ENCODE measurements at regions not wholly inside any gene's neighbourhood (a gene's known extent, or its start where the extent isn't known, plus 50 kb on each side); places are given as distances from the start of the nearest gene placed in this dataset.

DNA sequence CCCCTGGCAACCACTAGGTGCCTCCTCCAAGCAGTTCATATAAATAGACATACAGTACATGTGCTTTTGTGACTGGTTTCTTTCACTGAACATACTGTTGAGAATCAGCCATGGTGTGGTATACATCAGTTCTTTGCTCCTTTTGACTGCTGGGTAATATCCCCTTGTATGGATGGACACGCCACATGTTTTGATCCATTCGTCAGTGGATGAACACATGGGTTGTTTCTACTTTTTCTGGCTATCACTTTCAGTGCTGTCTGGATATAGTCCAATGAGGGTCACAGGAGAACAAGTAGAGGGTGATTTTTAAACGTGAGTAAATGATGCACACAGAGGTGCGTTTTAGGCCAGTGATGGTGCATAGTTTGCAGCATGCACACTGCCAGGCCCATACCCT is 183.9 kb downstream of the FOXA2 start:
- Histone ChIP-seq H3T11ph (ENCODE audit: low read length) (no peak overlapping the region), H4K8ac (replicated peaks; ENCODE audit: insufficient read length, low read depth, low read length) (no peak overlapping the region), H4K91ac (ENCODE audit: insufficient read length, low read depth, low read length) (no peak overlapping the region), H2AK5ac (ENCODE audit: insufficient read length, low read length) (no peak overlapping the region), H4K20me1 (ENCODE audit: control insufficient read depth, insufficient read depth, insufficient read length) (no peaks in the 10 kb centered on the region), H3K4ac (ENCODE audit: low read depth, low read length) (no peak overlapping the region), H3K56ac (ENCODE audit: insufficient read length, low read depth, low read length) (no peak overlapping the region), H2BK20ac (ENCODE audit: low read depth, low read length, poor library complexity, severe bottlenecking) (no peak overlapping the region), H3K79me1 (ENCODE audit: insufficient read depth, low read depth, low read length, poor library complexity, severe bottlenecking) (no peaks in the 10 kb centered on the region), H3K4me2 (ENCODE audit: insufficient read depth, insufficient read length, low read length) (no peak overlapping the region), H3K9me3 (ENCODE audit: control insufficient read depth, low read depth, low read length) (no peaks in the 10 kb centered on the region), H4K5ac (ENCODE audit: insufficient read length, low read depth, low read length) (no peak overlapping the region), H2BK12ac (ENCODE audit: insufficient read length, low read depth, low read length) (no peak overlapping the region), H2AFZ (ENCODE audit: low read length) (no peak overlapping the region), H3K4me1 (ENCODE audit: insufficient read depth, low read length) (peaks cover 2% of the 10 kb centered on the region; the same call in 1 of the 2 replicates), H2BK5ac (ENCODE audit: insufficient read length, low read length) (no peak overlapping the region), H3K23me2 (ENCODE audit: insufficient read length, low read depth, low read length, poor library complexity, severe bottlenecking) (no peaks in the 10 kb centered on the region), H3K18ac (ENCODE audit: insufficient read length, low read depth, low read length) (no peak overlapping the region), H3K23ac (ENCODE audit: insufficient read length, low read depth, low read length) (no peak overlapping the region), H2BK15ac (ENCODE audit: low read depth, low read length) (no peak overlapping the region), H3K79me2 (ENCODE audit: insufficient read depth, low read length) (no peaks in the 10 kb centered on the region), H2BK120ac (ENCODE audit: low read depth, low read length, poor library complexity, severe bottlenecking) (no peak overlapping the region), H3K27me3 (ENCODE audit: insufficient read depth, low read length) (no peaks in the 10 kb centered on the region), H3K14ac (ENCODE audit: insufficient read depth, low read length) (no peak overlapping the region), H3K9ac (ENCODE audit: extremely low read depth, insufficient read length, low read length) (no peak overlapping the region), H3K27ac (ENCODE audit: insufficient read length, low read depth, low read length) (no peak overlapping the region)
- no CpG with 5 or more reads among the region's 4 CpGs for WGBS (ENCODE audit: extremely low coverage, insufficient read length, low lambda C conversion rate)
- DNase-seq = no peak
- no peak overlapping the region for H3K4me3 Mint-ChIP-seq
- peaks cover 22 to 35% of the 10 kb centered on the region in 2 experiments for H3K4me1 Mint-ChIP-seq
- no peaks in the 10 kb centered on the region for H3K36me3 Mint-ChIP-seq (ENCODE audit: insufficient read depth in 1 of 3, low read depth in 3 of 3)
- H3K9me3 Mint-ChIP-seq = no peaks in the 10 kb centered on the region
- TF ChIP-seq CTCF (conservative IDR thresholded peaks at IDR 0.05) = no peak
- H3K27me3 Mint-ChIP-seq (ENCODE audit: low read depth) = peaks cover 69% of the 10 kb centered on the region
- no peak overlapping the region for H3K27ac Mint-ChIP-seq

All from H9 (cell line).